ENCODE measurements at regions not wholly inside any gene's neighbourhood (a gene's known extent, or its start where the extent isn't known, plus 50 kb on each side); places are given as distances from the start of the nearest gene placed in this dataset.

- Histone ChIP-seq H3K79me2 (ENCODE audit: control insufficient read depth, insufficient read depth, low read length) (no peaks in the 10 kb centered on the region), H3K27ac (ENCODE audit: insufficient read depth, low read length) (no peak overlapping the region), H4K20me1 (ENCODE audit: control insufficient read depth, extremely low read depth, insufficient read depth, low read length) (no peaks in the 10 kb centered on the region), H3K4me3 (replicated peaks in 1 of 4; ENCODE audit: control extremely low read depth in 1 of 4, insufficient read depth in 1 of 4, low read depth in 3 of 4, low read length in 4 of 4) (no peak overlapping the region), H3K9me3 (ENCODE audit: control insufficient read depth, insufficient read depth, low read depth, low read length) (no peaks in the 10 kb centered on the region), H3K27me3 (ENCODE audit: control insufficient read depth, insufficient read depth, low read length) (no peaks in the 10 kb centered on the region), H3K4me1 (ENCODE audit: control insufficient read depth, extremely low read depth, insufficient read depth, low read length) (no peaks in the 10 kb centered on the region), H3K36me3 (ENCODE audit: control insufficient read depth, insufficient read depth, low read length) (no peaks in the 10 kb centered on the region), H2AFZ (ENCODE audit: low read length) (no peak overlapping the region), H3K9ac (ENCODE audit: insufficient read depth, low read length) (no peak overlapping the region), H3K4me2 (ENCODE audit: extremely low read depth, insufficient read depth, low read length) (no peak overlapping the region)
- DNase-seq (ENCODE audit: low read depth in 2 of 2): no peak
- TF ChIP-seq CTCF (conservative IDR thresholded peaks at IDR 0.05 in 1 of 2, IDR thresholded peaks at IDR 0.05 in 1 of 2; ENCODE audit: low read depth in 1 of 2, low read length in 2 of 2) (no peak), EZH2 (IDR thresholded peaks at IDR 0.05; ENCODE audit: low read length, missing control alignments) (no peak)
Observed at GRCh38 chr7:156206174-156206573, 393.9 kb upstream of the SHH start.

GRCh38 chr7:156204820-156205219 lies 392.6 kb upstream of the SHH start:
- Histone ChIP-seq H3K4me3 (replicated peaks in 1 of 4; ENCODE audit: control extremely low read depth in 1 of 4, insufficient read depth in 1 of 4, low read depth in 3 of 4, low read length in 4 of 4) (no peak overlapping the region), H3K36me3 (ENCODE audit: control insufficient read depth, insufficient read depth, low read length) (no peaks in the 10 kb centered on the region), H2AFZ (ENCODE audit: low read length) (no peak overlapping the region), H3K9ac (ENCODE audit: insufficient read depth, low read length) (no peak overlapping the region), H4K20me1 (ENCODE audit: control insufficient read depth, extremely low read depth, insufficient read depth, low read length) (no peaks in the 10 kb centered on the region), H3K27ac (ENCODE audit: insufficient read depth, low read length) (no peak overlapping the region), H3K27me3 (ENCODE audit: control insufficient read depth, insufficient read depth, low read length) (no peaks in the 10 kb centered on the region), H3K4me2 (ENCODE audit: extremely low read depth, insufficient read depth, low read length) (no peak overlapping the region), H3K4me1 (ENCODE audit: control insufficient read depth, extremely low read depth, insufficient read depth, low read length) (no peaks in the 10 kb centered on the region), H3K79me2 (ENCODE audit: control insufficient read depth, insufficient read depth, low read length) (no peaks in the 10 kb centered on the region), H3K9me3 (ENCODE audit: control insufficient read depth, insufficient read depth, low read depth, low read length) (no peaks in the 10 kb centered on the region)
- TF ChIP-seq EZH2 (IDR thresholded peaks at IDR 0.05; ENCODE audit: low read length, missing control alignments): no peak
- no peak for DNase-seq (ENCODE audit: low read depth in 2 of 2)

GRCh38 chr7:156203923-156204322 lies 391.7 kb upstream of the SHH start:
- no peaks in the 10 kb centered on the region for H3K27me3 ChIP-seq (ENCODE audit: control insufficient read depth, insufficient read depth, low read length)
- H2AFZ ChIP-seq (ENCODE audit: low read length): no peak overlapping the region
- no peak for DNase-seq (ENCODE audit: low read depth in 2 of 2)
- TF ChIP-seq EZH2 (IDR thresholded peaks at IDR 0.05; ENCODE audit: low read length, missing control alignments) (no peak), CTCF (conservative IDR thresholded peaks at IDR 0.05 in 1 of 2, IDR thresholded peaks at IDR 0.05 in 1 of 2; ENCODE audit: low read depth in 1 of 2, low read length in 2 of 2) (no peak)
- no peaks in the 10 kb centered on the region for H3K4me1 ChIP-seq (ENCODE audit: control insufficient read depth, extremely low read depth, insufficient read depth, low read length)
- no peaks in the 10 kb centered on the region for H4K20me1 ChIP-seq (ENCODE audit: control insufficient read depth, extremely low read depth, insufficient read depth, low read length)
- no peak overlapping the region for H3K4me2 ChIP-seq (ENCODE audit: extremely low read depth, insufficient read depth, low read length)
- H3K79me2 ChIP-seq (ENCODE audit: control insufficient read depth, insufficient read depth, low read length): no peaks in the 10 kb centered on the region
- no peak overlapping the region for H3K4me3 ChIP-seq (replicated peaks in 1 of 4; ENCODE audit: control extremely low read depth in 1 of 4, insufficient read depth in 1 of 4, low read depth in 3 of 4, low read length in 4 of 4)
- no peak overlapping the region for H3K27ac ChIP-seq (ENCODE audit: insufficient read depth, low read length)
- H3K9me3 ChIP-seq (ENCODE audit: control insufficient read depth, insufficient read depth, low read depth, low read length): no peaks in the 10 kb centered on the region
- H3K36me3 ChIP-seq (ENCODE audit: control insufficient read depth, insufficient read depth, low read length): no peaks in the 10 kb centered on the region
- no peak overlapping the region for H3K9ac ChIP-seq (ENCODE audit: insufficient read depth, low read length)
